A673 (cell line): ENCODE measurements at regions not wholly inside any gene's neighbourhood (a gene's known extent, or its start where the extent isn't known, plus 50 kb on each side); places are given as distances from the start of the nearest gene placed in this dataset.

ENCODE experiments used
- BruUV-seq: library from RNA; stranded (reverse); fragments of 400-500 nt; replicated peaks from 2 replicates; lab custom pipeline; 2021; lab: Mats Ljungman, UMichigan
- CTCF ChIA-PET: fragments of 300-600 bp; sonication (Branson Sonifier 250); formaldehyde crosslinking; loops from one replicate; lab custom pipeline; 2022; ENCODE audit warnings: antibody characterized with exemption; lab: Charles Lee
- POLR2A ChIA-PET: fragments of 300-600 bp; sonication (Branson Sonifier 250); formaldehyde crosslinking; loops from one replicate; lab custom pipeline; 2022; ENCODE audit warnings: antibody characterized with exemption; ENCODE audit not compliant: low non-redundant PET; lab: Charles Lee
- DNase-seq: peaks from one replicate; pipeline ENCODE4 v3.0.0-alpha.2; 2015; ENCODE audit warnings: low spot score
- H3K27ac ChIP-seq: fragments of 200-600 bp; sonication (generic); 2 replicates; pipeline ENCODE4 v1.5.1; 2016; ENCODE audit warnings: mixed run types, low read depth, mild to moderate bottlenecking, mixed read lengths, antibody characterized with exemption, low read length; ENCODE audit not compliant: poor library complexity, severe bottlenecking
- H3K27me3 ChIP-seq: fragments of 200-600 bp; sonication (generic); replicated peaks from 2 replicates; pipeline ENCODE4 v1.6.1; 2017; ENCODE audit warnings: mixed run types, low read depth, mild to moderate bottlenecking, mixed read lengths, antibody characterized with exemption, low read length; ENCODE audit not compliant: insufficient read depth, poor library complexity
- H3K36me3 ChIP-seq: fragments of 200-600 bp; sonication (generic); 2 replicates; pipeline ENCODE4 v1.6.1; 2016; ENCODE audit warnings: mixed run types, mild to moderate bottlenecking, mixed read lengths, antibody characterized with exemption, low read length; ENCODE audit not compliant: insufficient read depth, poor library complexity, severe bottlenecking
- H3K4me1 ChIP-seq: fragments of 200-600 bp; sonication (generic); 2 replicates; pipeline ENCODE4 v1.6.1; 2017; ENCODE audit warnings: mixed run types, mild to moderate bottlenecking, mixed read lengths, antibody characterized with exemption, low read length; ENCODE audit not compliant: insufficient read depth, poor library complexity, severe bottlenecking
- H3K4me3 ChIP-seq: fragments of 200-600 bp; sonication (generic); 2 replicates; pipeline ENCODE4 v1.5.1; 2016; ENCODE audit warnings: low read depth, mixed run types, mild to moderate bottlenecking, mixed read lengths, low read length; ENCODE audit not compliant: poor library complexity, severe bottlenecking
- H3K9me3 ChIP-seq: fragments of 200-600 bp; sonication (generic); 2 replicates; pipeline ENCODE4 v1.6.1; 2016; ENCODE audit warnings: mixed run types, low read depth, mild to moderate bottlenecking, mixed read lengths, antibody characterized with exemption, low read length; ENCODE audit not compliant: poor library complexity, severe bottlenecking
- CTCF ChIP-seq: fragments of 300-800, 200-600 bp; sonication (generic); conservative IDR thresholded peaks from 2 replicates; pipeline ENCODE4 v1.5.1; 2017; ENCODE audit warnings: low read depth, mild to moderate bottlenecking, antibody characterized with exemption, low read length, moderate library complexity, mixed read lengths
- EZH2 ChIP-seq: fragments of 200-600 bp; sonication (generic); IDR thresholded peaks from 2 replicates; pipeline ENCODE4 v1.6.1; 2017; ENCODE audit warnings: borderline replicate concordance, low read depth, mild to moderate bottlenecking, mixed read lengths, antibody characterized with exemption, low read length; ENCODE audit not compliant: poor library complexity, severe bottlenecking
- intact Hi-C: fragments of 100-400 bp; cut with micrococcal nuclease; formaldehyde crosslinking; loops from one replicate; pipeline ENCODE4 v1.10.0; 2022; ENCODE audit not compliant: unreplicated experiment

- CTCF ChIA-PET = no interaction called here
- intact Hi-C loops = no loop called here
Measured at GRCh38 chr20:60480950-60481742, 522.9 kb downstream of the CDH26 start.

GRCh38 chr20:60481743-60482133 is 523.5 kb downstream of the CDH26 start:
- H3K9me3 ChIP-seq = no peaks in the 10 kb centered on the region
- intact Hi-C loops = no loop called here
- POLR2A ChIA-PET = interaction anchor here (0.6 kb wide), 1 partner anchor 865 kb away, joined by 4 read pairs; no protein-coding TSS in a partner anchor
- H3K4me3 ChIP-seq = no peak overlapping the region
- H3K4me1 ChIP-seq = peaks cover 13% of the 10 kb centered on the region
- CTCF ChIA-PET = no interaction called here
- no peak overlapping the region for H3K27ac ChIP-seq
- H3K36me3 ChIP-seq = no peaks in the 10 kb centered on the region
- TF ChIP-seq EZH2 = no peak
- no peak for TF ChIP-seq CTCF
- no peaks in the 10 kb centered on the region for H3K27me3 ChIP-seq
- no peak for DNase-seq
- no TSS peak for BruUV-seq

More at GRCh38 chr20:60480950-60481742, 522.9 kb downstream of the CDH26 start:
- POLR2A ChIA-PET = no interaction called here
- Histone ChIP-seq H3K9me3 (no peaks in the 10 kb centered on the region), H3K4me3 (no peak overlapping the region), H3K27ac (no peak overlapping the region), H3K27me3 (no peaks in the 10 kb centered on the region), H3K36me3 (no peaks in the 10 kb centered on the region), H3K4me1 (peaks cover 13% of the 10 kb centered on the region)
- TF ChIP-seq EZH2 (no peak), CTCF (no peak)
- DNase-seq = no peak
- no TSS peak for BruUV-seq

DNA sequence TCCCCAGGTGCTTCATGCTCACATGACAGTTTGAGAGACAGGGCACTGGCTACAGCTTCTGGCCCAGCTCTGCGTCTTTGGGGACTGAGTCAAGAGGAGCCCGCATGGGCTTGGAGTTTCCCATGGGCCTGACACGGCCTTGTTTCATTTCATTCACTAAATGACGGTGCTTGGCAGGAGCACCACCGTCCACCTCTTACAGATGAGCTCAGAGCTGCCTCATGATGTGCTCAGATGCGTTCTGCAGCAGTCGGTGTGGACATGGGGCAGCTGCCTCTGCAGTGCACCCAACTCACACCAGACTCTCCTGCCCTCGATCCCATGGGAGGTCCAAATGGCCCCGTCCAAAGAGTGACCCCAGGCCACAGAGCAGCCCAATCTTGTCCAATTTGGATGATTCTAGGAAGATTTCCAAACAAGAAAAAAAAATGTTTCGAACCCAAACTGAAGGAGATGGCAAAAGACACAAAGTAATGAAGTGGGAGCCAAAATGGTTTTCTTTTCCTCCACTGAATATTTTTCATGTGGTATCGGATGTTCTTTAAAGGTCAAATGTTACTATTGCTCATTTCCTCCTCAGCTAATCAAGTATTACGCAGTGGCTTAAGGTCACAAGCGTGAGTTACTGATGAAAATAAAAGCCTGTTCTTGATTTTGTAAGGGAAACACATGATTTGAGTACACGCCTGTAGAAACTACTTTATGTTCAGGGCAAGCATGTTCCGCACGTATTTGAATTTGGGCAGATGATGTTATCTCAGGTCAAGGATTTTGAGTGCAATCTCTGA is 524.2 kb downstream of the CDH26 start:
- POLR2A ChIA-PET = interaction anchor here (0.6 kb wide), 1 partner anchor 865 kb away, joined by 4 read pairs; no protein-coding TSS in a partner anchor
- Histone ChIP-seq H3K27ac (no peak overlapping the region), H3K4me3 (no peak overlapping the region), H3K36me3 (no peaks in the 10 kb centered on the region), H3K4me1 (peaks cover 13% of the 10 kb centered on the region), H3K27me3 (no peaks in the 10 kb centered on the region), H3K9me3 (no peaks in the 10 kb centered on the region)
- DNase-seq = no peak
- intact Hi-C loops = no loop called here
- CTCF ChIA-PET = no interaction called here
- TF ChIP-seq EZH2 (no peak), CTCF (no peak)
- BruUV-seq = no TSS peak
